ENCODE measurements at regions not wholly inside any gene's neighbourhood (a gene's known extent, or its start where the extent isn't known, plus 50 kb on each side); places are given as distances from the start of the nearest gene placed in this dataset.

DNA sequence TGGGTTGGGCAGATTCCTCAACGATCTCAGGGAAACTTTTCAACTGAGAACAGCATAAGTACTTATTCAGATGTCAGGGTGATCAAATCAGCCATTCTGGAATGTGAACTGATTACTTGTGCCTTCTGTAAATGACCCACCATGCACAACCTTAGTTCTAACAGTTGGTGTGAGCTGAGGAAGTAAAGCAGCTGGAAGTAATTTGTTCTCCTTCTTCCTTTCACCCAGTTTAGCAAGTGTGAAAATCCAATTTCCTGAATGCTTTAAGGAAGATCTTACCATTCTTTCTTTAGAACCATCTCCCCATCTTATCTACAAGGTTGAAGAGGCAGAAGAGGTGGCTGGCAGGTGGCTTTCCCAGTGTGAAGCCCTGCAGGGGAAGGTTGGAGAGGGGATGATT, 781.6 kb downstream of the ETS1 start:
- BruUV-seq (replicated peaks): no TSS peak
- no peak overlapping the region for H2AFZ ChIP-seq (ENCODE audit: low read depth, low read length)
- TF ChIP-seq JUN (IDR thresholded peaks at IDR 0.05; ENCODE audit: borderline replicate concordance, insufficient read depth, insufficient read length, low read depth): no peak
- TF ChIP-seq, protein P1, sequence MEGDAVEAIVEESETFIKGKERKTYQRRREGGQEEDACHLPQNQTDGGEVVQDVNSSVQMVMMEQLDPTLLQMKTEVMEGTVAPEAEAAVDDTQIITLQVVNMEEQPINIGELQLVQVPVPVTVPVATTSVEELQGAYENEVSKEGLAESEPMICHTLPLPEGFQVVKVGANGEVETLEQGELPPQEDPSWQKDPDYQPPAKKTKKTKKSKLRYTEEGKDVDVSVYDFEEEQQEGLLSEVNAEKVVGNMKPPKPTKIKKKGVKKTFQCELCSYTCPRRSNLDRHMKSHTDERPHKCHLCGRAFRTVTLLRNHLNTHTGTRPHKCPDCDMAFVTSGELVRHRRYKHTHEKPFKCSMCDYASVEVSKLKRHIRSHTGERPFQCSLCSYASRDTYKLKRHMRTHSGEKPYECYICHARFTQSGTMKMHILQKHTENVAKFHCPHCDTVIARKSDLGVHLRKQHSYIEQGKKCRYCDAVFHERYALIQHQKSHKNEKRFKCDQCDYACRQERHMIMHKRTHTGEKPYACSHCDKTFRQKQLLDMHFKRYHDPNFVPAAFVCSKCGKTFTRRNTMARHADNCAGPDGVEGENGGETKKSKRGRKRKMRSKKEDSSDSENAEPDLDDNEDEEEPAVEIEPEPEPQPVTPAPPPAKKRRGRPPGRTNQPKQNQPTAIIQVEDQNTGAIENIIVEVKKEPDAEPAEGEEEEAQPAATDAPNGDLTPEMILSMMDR (IDR thresholded peaks at IDR 0.05; ENCODE audit: extremely low read depth in 1 of 2, insufficient read depth in 1 of 2, low read depth in 1 of 2, low read length in 2 of 2): no peak
- TF ChIP-seq FOS (IDR thresholded peaks at IDR 0.05; ENCODE audit: borderline replicate concordance, insufficient read depth, low read length): no peak
- no peak for TF ChIP-seq GATA2 (IDR thresholded peaks at IDR 0.05; ENCODE audit: insufficient read depth, insufficient read length, low read depth, low read length)
- no peak for TF ChIP-seq MYC (IDR thresholded peaks at IDR 0.05; ENCODE audit: low read depth, low read length)
- no peak for TF ChIP-seq POLR2AphosphoS5 (IDR thresholded peaks at IDR 0.05; ENCODE audit: insufficient read depth, low read depth, low read length)
- no peak for TF ChIP-seq EZH2 (IDR thresholded peaks at IDR 0.05; ENCODE audit: borderline replicate concordance, low read depth, low read length, severe bottlenecking)
- no peak for TF ChIP-seq POLR2A (IDR thresholded peaks at IDR 0.05; ENCODE audit: low read depth, low read length)
- TF ChIP-seq, protein P2, sequence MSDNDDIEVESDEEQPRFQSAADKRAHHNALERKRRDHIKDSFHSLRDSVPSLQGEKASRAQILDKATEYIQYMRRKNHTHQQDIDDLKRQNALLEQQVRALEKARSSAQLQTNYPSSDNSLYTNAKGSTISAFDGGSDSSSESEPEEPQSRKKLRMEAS (IDR thresholded peaks at IDR 0.05; ENCODE audit: insufficient read depth, insufficient read length): no peak
- H4K20me1 ChIP-seq (replicated peaks; ENCODE audit: control insufficient read depth, extremely low read depth, insufficient read depth, low read length): no peaks in the 10 kb centered on the region
- intact Hi-C loops (cut with micrococcal nuclease) (no loop called here), dilution Hi-C loops (cut with MboI; ENCODE audit: extremely low pct_ligation_motif_present, low sequenced_read_pairs) (no loop called here)
- H3K9me1 ChIP-seq (replicated peaks; ENCODE audit: control insufficient read depth, extremely low read depth, insufficient read depth, low read length): no peaks in the 10 kb centered on the region
- no peak for DNase-seq (ENCODE audit: low read depth, low spot score)
- ChIA-PET CTCF (no interaction called here), POLR2A (no interaction called here)
- H3K27me3 ChIP-seq (ENCODE audit: control insufficient read depth in 2 of 2, insufficient read depth in 2 of 2, low read length in 2 of 2): no peaks in the 10 kb centered on the region
- no peaks in the 10 kb centered on the region for H3K36me3 ChIP-seq (ENCODE audit: control insufficient read depth in 2 of 2, extremely low read depth in 1 of 2, insufficient read depth in 2 of 2, low read length in 2 of 2)
- H3K9ac ChIP-seq (replicated peaks; ENCODE audit: extremely low read depth, insufficient read depth, low read length): no peak overlapping the region
- H3K79me2 ChIP-seq (ENCODE audit: control insufficient read depth, insufficient read depth, low read length): no peaks in the 10 kb centered on the region
- no peak for FAIRE-seq
- H3K9me3 ChIP-seq (replicated peaks; ENCODE audit: control insufficient read depth, insufficient read depth, low read length): no peaks in the 10 kb centered on the region
- H3K27ac ChIP-seq (ENCODE audit: insufficient read depth, low read depth, low read length): no peak overlapping the region
- H3K4me1 ChIP-seq (ENCODE audit: control insufficient read depth, extremely low read depth, insufficient read depth, low read length): no peaks in the 10 kb centered on the region
- H3K4me2 ChIP-seq (ENCODE audit: insufficient read depth, low read length): no peak overlapping the region
- no peak overlapping the region for H3K4me3 ChIP-seq (replicated peaks in 1 of 3; ENCODE audit: insufficient read depth in 1 of 3, low read depth in 1 of 3, low read length in 3 of 3)

Data from endothelial cell of umbilical vein (primary cell).